CD4-positive, alpha-beta T cell treated with Interleukin-4 for 1 hour (primary cell): ENCODE measurements at regions not wholly inside any gene's neighbourhood (a gene's known extent, or its start where the extent isn't known, plus 50 kb on each side); places are given as distances from the start of the nearest gene placed in this dataset.
"Not testable (repeated sequence)": the region's sequence is repeated elsewhere in the genome, so short reads cannot be mapped to it uniquely, and the experiment has no call there.

ENCODE experiments used
- DNase-seq, 2 donors: peaks; one replicate each; pipeline ENCODE4 v3.0.0-alpha.2; 2020 to 2022

DNA sequence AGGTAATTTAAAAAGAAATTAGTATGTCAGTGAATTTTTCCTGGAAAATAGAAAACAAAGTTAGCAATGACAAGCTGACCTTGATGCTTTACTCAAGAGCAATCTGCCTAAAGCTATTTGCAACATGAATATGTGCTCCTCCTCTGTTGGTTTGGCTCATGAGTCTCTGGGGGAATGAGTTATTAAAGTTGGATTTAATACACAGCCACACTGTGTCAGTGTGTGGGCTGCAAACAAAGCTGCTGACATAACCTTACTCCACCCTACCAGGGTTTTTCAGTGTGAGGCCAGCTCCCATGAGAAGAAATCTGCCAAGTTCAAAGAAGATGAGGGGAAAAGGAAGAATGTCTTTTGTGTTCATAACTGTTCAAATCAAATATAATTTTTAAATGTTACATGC, 280.5 kb downstream of the TLL1 start:
- DNase-seq = no peak

DNA sequence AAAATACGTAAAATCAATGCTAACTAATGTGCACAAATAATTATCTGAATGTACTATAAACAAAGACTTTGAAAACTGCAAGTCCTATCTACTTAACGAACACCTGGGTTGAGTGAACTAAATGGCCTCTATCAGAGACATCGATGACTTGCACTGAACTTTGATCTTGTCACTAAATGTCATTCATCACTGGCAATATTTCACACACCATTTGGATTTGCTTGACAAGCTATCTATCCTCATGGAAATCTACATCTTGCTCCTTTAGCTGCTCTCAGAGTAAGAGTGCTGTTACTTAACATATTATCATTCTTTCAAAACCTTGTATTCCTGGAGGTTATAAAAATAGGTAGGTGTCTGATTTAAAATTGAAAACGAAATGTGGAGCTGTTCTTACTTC, 289.3 kb downstream of the TLL1 start:
- DNase-seq = no peak

DNA sequence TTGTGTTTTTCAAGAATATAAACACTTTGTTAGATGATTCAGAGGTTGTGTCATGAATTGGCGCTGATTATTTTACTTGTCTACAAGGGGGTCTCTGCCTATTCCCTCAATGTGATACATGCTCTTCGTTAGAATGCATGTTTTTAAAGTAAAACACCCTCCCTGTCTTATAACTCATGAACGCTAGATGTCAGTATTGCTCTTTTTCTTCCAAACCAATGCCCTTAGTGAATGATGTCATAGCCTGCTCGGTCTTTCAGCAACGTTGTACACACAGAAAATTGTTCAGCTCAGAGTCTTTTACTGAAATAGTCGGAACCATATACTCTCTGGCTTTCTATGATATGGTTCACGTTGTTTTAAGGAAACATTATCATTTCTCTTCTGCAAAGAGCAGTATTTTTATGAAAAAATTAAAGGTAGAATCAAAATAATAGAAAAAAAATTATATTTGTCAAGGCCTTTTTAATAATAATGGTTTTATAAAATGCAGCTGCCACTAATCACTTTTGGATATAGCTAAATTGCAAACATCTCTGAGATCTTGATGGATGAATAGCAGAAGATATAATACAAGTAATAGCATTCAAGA, 292.9 kb downstream of the TLL1 start:
- peak in 1 of 2 donors; percentile 49 for DNase-seq

GRCh38 chr4:166169111-166169510, 296.1 kb downstream of the TLL1 start:
- no peak for DNase-seq

GRCh38 chr4:166172619-166173018, 299.6 kb downstream of the TLL1 start:
- DNase-seq = no peak

DNA sequence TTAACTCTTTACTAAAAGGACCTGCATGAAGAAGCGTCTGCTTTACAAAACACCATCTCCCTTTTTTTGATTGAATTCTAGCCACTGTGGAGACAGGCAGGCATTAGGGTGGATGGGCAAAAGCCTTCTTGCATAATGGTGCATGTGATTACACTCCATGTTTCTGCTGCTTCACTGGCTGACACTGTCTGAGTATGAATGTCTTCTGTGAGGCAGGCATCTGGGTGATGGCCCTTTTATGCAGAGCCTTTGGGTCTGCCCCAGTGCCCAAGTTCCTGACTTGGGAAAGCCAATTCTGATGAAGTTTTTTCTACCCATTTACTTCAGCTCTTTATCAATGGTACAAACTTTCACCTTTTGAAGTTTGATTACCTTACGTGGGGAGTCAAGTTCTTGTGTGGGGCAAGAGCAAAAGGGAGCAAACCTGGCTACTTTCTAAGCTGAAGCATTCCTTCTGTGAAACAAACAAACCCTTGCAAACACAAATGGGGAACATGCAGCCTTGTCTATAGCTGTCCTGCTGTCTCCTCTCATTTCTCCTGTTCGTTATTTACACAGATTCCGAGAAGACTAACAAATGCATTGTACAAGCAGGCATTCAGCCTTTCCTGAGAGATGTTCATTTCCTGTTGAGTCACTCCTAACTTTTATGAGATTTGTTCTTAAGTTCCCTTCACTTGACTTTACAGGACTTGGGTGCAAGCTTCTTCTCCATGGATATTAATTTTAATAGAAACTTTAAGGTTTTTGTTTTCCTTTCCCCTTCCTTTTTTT, 301.9 kb downstream of the TLL1 start:
- DNase-seq = no peak

DNA sequence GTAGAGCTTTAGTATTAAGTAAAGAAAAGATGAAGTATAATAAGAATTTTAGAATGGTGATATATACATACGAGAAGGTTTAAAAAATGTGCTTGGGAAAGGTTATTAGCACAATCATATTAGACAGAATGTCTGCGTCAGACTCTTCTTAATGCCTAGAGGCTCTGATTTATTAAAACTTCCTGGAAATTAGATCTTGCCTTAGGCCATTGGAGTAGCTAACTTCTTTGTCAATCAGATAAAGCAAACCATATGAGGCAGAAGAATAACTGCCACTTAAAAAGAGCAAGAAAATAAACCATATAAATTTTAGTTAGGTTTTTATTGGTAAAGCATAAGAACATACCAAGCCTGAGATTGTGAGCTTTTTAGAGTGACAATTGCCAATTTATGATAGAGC, 309.1 kb downstream of the TLL1 start:
- DNase-seq = no peak

- DNase-seq = no peak
Observed at GRCh38 chr4:166195101-166195500, 322.1 kb downstream of the TLL1 start.

DNA sequence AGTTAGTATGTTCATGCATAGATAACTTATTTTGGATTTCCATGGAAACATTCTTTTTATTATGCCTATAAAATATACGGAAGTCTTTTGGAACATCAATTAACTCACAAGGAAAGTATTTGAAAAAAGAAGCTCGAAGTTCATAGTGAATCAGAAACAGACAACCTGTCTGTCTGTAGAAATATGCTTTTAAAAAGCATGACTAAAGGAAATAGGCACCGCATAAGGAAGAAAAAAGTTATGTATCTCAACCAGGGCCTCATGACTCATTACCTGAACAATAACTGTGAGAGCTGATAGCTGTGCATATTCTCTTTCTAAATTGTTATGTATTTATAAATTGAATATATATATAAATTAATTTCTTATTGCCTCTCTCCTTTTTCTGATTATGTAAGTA, 324.1 kb downstream of the TLL1 start:
- DNase-seq = no peak

DNA sequence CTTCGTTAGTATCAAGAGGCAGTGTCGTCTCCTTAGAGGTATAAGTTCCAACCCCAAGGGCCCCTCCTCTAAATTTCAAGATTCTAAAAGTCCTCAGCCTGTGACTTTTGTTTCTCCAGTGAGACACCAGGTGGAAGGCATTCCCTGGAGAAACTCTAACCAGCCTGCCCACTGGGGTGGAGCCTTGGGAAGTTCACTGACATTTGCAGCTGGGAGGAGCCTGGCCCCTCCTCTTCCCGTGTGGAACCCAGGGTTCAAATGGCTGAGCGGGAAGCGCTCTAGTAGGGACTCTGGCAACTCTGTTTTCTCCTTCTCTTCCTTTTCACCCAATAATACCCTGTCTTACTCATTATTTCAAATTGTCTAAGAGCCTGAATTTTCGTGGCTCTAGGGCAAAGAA, 325.0 kb downstream of the TLL1 start:
- DNase-seq = no peak

- no peak for DNase-seq
Observed at GRCh38 chr4:166198516-166199310, 325.7 kb downstream of the TLL1 start.

DNA sequence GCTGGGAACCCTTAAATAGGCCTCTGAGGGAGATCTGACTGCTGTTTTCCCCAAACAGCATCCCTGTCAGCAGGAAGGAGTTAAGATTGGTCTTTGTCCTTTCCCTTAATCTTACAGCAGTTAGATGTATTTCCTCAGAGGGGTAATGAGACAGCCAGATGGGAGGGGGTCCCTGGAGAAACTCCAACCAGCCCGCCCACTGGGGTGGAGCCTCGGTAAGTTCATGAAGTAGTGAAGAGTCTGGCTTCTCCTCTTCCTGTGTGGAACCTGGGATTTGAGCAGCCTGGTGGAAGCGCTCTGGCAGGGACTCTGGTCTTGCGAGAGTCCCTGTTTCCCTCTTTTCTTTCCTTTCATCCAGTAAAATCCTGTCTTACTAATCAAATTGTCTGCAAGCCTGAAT, 330.0 kb downstream of the TLL1 start:
- no peak for DNase-seq

DNA sequence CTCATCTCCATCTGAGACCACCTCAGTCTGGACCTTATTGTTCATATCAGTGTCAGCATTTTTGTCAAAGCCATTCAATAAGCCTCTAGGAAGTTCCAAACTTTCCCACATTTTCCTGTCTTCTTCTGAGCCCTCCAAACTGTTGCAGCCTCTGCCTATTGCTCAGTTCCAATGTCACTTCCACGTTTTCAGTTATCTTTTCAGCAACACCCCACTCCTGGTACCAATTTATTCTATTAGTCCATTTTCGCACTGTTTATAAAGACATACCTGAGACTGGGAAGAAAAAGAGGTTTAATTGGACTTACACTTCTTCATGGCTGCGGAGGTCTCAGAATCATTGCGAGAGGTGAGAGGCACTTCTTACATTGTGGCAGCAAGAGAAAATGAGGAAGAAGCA, 339.3 kb downstream of the TLL1 start:
- DNase-seq = not testable (repeated sequence)

GRCh38 chr4:166222271-166222670, 349.2 kb downstream of the TLL1 start:
- DNase-seq = no peak

DNA sequence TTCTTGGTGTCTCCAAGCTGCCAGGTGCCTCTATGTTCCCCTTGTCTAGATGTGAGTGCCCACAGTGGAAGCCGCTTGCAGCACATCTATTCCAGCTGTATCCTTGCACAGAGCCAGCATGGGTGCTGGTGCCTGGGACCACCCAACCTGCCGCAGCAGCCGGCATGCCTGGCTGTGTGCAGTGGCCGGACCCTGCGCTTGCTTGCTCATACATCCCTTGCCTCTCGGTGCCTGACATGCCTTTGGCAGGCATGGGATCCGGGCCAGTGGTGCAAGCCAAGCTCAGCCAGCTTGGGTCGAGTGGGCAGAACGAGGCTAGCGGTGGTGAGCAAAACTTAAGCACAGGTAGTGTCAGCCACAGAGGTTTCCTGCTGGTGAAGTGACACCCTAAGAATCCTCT, 355.1 kb downstream of the TLL1 start:
- DNase-seq = no peak

DNA sequence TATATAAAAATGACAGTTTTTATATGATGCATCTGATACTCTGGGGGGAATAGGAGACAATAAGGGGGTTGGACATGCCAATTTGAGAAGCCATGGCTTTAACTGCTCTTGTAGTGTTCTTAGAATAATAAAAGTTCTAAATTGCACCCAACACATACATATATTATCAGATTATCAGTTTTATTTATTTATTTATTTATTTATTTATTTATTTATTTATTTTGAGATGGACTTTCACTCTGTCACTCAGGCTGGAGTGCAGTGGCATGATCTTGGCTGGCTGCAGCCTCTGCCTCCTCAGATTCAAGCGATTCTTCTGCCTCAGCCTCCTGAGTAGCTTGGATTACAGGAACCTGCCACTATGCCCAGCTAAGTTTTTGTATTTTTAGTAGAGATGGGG, 356.8 kb downstream of the TLL1 start:
- DNase-seq = no peak

DNA sequence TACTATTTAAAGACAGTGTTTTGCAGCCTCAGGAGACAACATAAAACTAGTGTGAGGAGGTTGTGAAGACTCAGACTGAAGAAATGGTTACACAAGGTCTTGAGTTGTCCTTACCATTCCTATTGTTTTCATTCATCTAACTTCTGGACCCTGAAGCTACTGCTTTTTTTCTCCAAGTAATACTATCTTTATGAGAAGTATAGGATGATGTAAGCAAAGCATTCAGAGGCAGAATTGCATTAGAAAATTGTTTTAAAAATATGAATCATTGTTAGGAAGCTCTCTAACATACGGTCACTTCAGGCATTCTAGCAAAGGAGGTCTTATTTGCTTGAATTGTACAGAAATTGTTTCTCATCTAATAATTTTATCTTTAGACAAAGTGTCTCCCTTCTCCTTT, 357.8 kb downstream of the TLL1 start:
- DNase-seq = no peak

GRCh38 chr4:166239354-166239753, 366.3 kb downstream of the TLL1 start:
- DNase-seq = no peak

DNA sequence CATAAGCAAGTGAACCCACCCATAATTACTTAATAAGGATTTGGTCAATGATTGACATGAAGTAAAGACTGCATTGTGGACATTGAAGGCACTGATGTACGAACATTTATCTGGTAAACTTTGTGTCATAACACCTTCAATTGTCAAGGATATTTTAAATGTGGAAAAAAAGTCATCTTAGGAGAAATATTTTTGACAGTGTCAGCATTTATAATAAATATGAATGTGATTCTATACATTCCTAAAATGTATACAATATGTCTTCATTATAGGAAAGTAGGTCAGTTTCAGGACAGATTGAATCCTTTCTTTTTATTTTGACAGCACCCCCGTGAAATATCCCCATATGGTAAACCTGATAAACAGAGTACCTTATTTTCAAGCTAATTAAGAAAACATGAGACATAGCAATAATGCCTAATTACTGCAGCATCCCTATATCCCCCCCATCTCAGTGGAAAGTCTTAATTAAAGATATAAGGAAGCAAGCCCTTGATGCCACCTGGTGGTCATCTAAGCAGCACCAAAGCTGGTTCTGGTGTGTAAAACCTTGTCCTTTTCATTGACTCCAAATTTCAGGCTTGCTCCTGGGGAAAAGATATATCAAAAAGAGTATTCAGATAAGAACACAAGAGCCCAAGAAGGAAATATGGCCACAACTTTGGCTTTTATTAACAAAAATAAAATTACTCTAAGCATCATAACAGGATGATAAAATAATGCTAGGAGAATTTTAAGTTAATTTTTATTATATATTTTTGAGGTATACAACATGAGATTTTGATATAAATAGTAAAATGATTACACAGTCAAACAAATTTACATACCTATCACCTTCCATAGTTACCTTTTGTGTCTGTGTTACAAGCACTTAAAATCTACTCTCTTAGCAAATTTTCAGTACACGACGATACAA, 379.7 kb downstream of the TLL1 start:
- DNase-seq = peak in 1 of 2 donors; percentile 3

GRCh38 chr4:166257276-166257675, 384.2 kb downstream of the TLL1 start:
- DNase-seq = no peak

- no peak for DNase-seq
Observed at GRCh38 chr4:166257891-166258290, 384.9 kb downstream of the TLL1 start.

DNA sequence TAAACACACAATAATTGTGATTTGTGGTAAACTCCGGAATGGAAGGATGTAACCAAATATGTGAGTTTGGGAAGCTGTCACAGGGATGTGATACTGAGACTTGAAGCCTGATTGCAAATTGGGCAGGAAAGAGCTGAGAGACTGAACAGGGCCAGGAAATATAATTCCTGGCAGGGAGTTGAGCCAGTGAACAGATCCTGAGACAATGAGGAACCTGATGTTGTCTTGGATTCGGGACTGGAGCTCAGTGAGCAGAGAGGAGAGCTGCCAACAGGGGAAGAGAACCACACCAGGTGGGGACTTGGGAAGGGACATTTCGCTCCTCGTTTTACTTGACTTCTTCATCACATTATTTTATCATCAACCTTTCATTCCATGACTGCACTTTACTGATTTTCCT, 386.0 kb downstream of the TLL1 start:
- no peak for DNase-seq
